H9 (cell line): ENCODE measurements at regions not wholly inside any gene's neighbourhood (a gene's known extent, or its start where the extent isn't known, plus 50 kb on each side); places are given as distances from the start of the nearest gene placed in this dataset.

Experiments used
- DNase-seq: peaks from one replicate; pipeline ENCODE4 v3.0.0-alpha.2; 2017
- H2AFZ ChIP-seq: one replicate; pipeline ENCODE4 v1.6.1; 2013; ENCODE audit warnings: mild to moderate bottlenecking, low read length, control low read depth, moderate library complexity
- H2AK5ac ChIP-seq: 2 replicates; pipeline ENCODE4 v1.6.1; 2013; ENCODE audit warnings: low read length, control low read depth, mixed read lengths; ENCODE audit not compliant: insufficient read length
- H2BK120ac ChIP-seq: one replicate; pipeline ENCODE4 v1.6.1; 2013; ENCODE audit warnings: low read depth, mild to moderate bottlenecking, low read length, control low read depth, inconsistent platforms; ENCODE audit not compliant: poor library complexity, severe bottlenecking
- H2BK12ac ChIP-seq: 2 replicates; pipeline ENCODE4 v1.6.1; 2013; ENCODE audit warnings: low read length, control low read depth, mixed read lengths, low read depth; ENCODE audit not compliant: insufficient read length
- H2BK15ac ChIP-seq: 2 replicates; pipeline ENCODE4 v1.6.1; 2013; ENCODE audit warnings: low read depth, low read length, control low read depth
- H2BK20ac ChIP-seq: one replicate; pipeline ENCODE4 v1.6.1; 2013; ENCODE audit warnings: low read depth, mild to moderate bottlenecking, low read length, control low read depth, inconsistent platforms; ENCODE audit not compliant: poor library complexity, severe bottlenecking
- H2BK5ac ChIP-seq: 2 replicates; pipeline ENCODE4 v1.6.1; 2013; ENCODE audit warnings: low read length, control low read depth, mixed read lengths; ENCODE audit not compliant: insufficient read length
- H3K14ac ChIP-seq: 2 replicates; pipeline ENCODE4 v1.6.1; 2013; ENCODE audit warnings: low read length, control low read depth; ENCODE audit not compliant: insufficient read depth
- H3K18ac ChIP-seq: 2 replicates; pipeline ENCODE4 v1.6.1; 2013; ENCODE audit warnings: low read depth, mild to moderate bottlenecking, mixed read lengths, low read length, control low read depth; ENCODE audit not compliant: insufficient read length
- H3K23ac ChIP-seq: 2 replicates; pipeline ENCODE4 v1.6.1; 2013; ENCODE audit warnings: low read length, control low read depth, mixed read lengths, low read depth; ENCODE audit not compliant: insufficient read length
- H3K23me2 ChIP-seq: 2 replicates; pipeline ENCODE4 v1.6.1; 2013; ENCODE audit warnings: low read depth, mild to moderate bottlenecking, mixed read lengths, low read length, control low read depth; ENCODE audit not compliant: insufficient read length, poor library complexity, severe bottlenecking
- H3K27ac ChIP-seq: 2 replicates; pipeline ENCODE4 v1.5.1; 2013; ENCODE audit warnings: low read length, control low read depth, mixed read lengths, low read depth; ENCODE audit not compliant: insufficient read length
- H3K27me3 ChIP-seq: 2 replicates; pipeline ENCODE4 v1.6.1; 2013; ENCODE audit warnings: low read length, control low read depth, inconsistent platforms; ENCODE audit not compliant: insufficient read depth
- H3K4ac ChIP-seq: 2 replicates; pipeline ENCODE4 v1.6.1; 2013; ENCODE audit warnings: low read depth, mild to moderate bottlenecking, control low read depth, inconsistent platforms, low read length, moderate library complexity
- H3K4me1 ChIP-seq: 2 replicates; pipeline ENCODE4 v1.6.1; 2013; ENCODE audit warnings: low read length, control low read depth, inconsistent platforms; ENCODE audit not compliant: insufficient read depth
- H3K4me2 ChIP-seq: 2 replicates; pipeline ENCODE4 v1.6.1; 2013; ENCODE audit warnings: low read length, control low read depth, mixed read lengths; ENCODE audit not compliant: insufficient read length, insufficient read depth
- H3K56ac ChIP-seq: 2 replicates; pipeline ENCODE4 v1.6.1; 2013; ENCODE audit warnings: low read depth, mild to moderate bottlenecking, mixed read lengths, low read length, control low read depth; ENCODE audit not compliant: insufficient read length
- H3K79me1 ChIP-seq: 2 replicates; pipeline ENCODE4 v1.6.1; 2013; ENCODE audit warnings: low read depth, mild to moderate bottlenecking, moderate library complexity, low read length, control low read depth, inconsistent platforms; ENCODE audit not compliant: insufficient read depth, poor library complexity, severe bottlenecking
- H3K79me2 ChIP-seq: 2 replicates; pipeline ENCODE4 v1.6.1; 2013; ENCODE audit warnings: low read length, control low read depth, inconsistent platforms; ENCODE audit not compliant: insufficient read depth
- H3K9ac ChIP-seq: 2 replicates; pipeline ENCODE4 v1.6.1; 2013; ENCODE audit warnings: low read length, control low read depth, mixed read lengths; ENCODE audit not compliant: insufficient read length; ENCODE audit errors: extremely low read depth
- H3K9me3 ChIP-seq: one replicate; pipeline ENCODE4 v1.6.1; 2013; ENCODE audit warnings: low read depth, low read length, inconsistent platforms; ENCODE audit not compliant: control insufficient read depth
- H3T11ph ChIP-seq: one replicate; pipeline ENCODE4 v1.6.1; 2013; ENCODE audit warnings: mild to moderate bottlenecking, low read length, control low read depth, inconsistent platforms
- H4K20me1 ChIP-seq: one replicate; pipeline ENCODE4 v1.6.1; 2013; ENCODE audit not compliant: control insufficient read depth, insufficient read length, insufficient read depth
- H4K5ac ChIP-seq: 2 replicates; pipeline ENCODE4 v1.6.1; 2013; ENCODE audit warnings: low read depth, mild to moderate bottlenecking, mixed read lengths, low read length, control low read depth; ENCODE audit not compliant: insufficient read length
- H4K8ac ChIP-seq: replicated peaks from 2 replicates; pipeline ENCODE4 v1.6.1; 2013; ENCODE audit warnings: low read length, control low read depth, mixed read lengths, low read depth; ENCODE audit not compliant: insufficient read length
- H4K91ac ChIP-seq: 2 replicates; pipeline ENCODE4 v1.6.1; 2013; ENCODE audit warnings: low read depth, mild to moderate bottlenecking, moderate library complexity, mixed read lengths, low read length, control low read depth; ENCODE audit not compliant: insufficient read length
- H3K27ac Mint-ChIP-seq, 3 experiments: 2 replicates in 2 of 3; 3 replicates in 1 of 3; pipeline ENCODE4 v1.8.0; 2020 to 2021; ENCODE audit warnings: mixed read lengths in 3 of 3, mild to moderate bottlenecking in 1 of 3, moderate library complexity in 1 of 3
- H3K27me3 Mint-ChIP-seq: 2 replicates; pipeline ENCODE4 v1.8.0; 2021; ENCODE audit warnings: low read depth, mild to moderate bottlenecking, moderate library complexity, mixed read lengths
- H3K36me3 Mint-ChIP-seq, 3 experiments: 2 replicates in 2 of 3; 3 replicates in 1 of 3; pipeline ENCODE4 v1.8.0; 2020 to 2021; ENCODE audit warnings: low read depth in 3 of 3, mixed read lengths in 3 of 3; ENCODE audit not compliant: insufficient read depth in 1 of 3
- H3K4me1 Mint-ChIP-seq, 2 experiments: 2 replicates each; pipeline ENCODE4 v1.8.0; 2020; ENCODE audit warnings: mixed read lengths in 2 of 2
- H3K4me3 Mint-ChIP-seq, 2 experiments: 2 replicates in 1 of 2; 3 replicates in 1 of 2; pipeline ENCODE4 v1.8.0; 2020 to 2021; ENCODE audit warnings: mild to moderate bottlenecking in 2 of 2, mixed read lengths in 2 of 2, moderate library complexity in 1 of 2
- H3K9me3 Mint-ChIP-seq, 2 experiments: 2 replicates in 1 of 2; 3 replicates in 1 of 2; pipeline ENCODE4 v1.8.0; 2020; ENCODE audit warnings: mild to moderate bottlenecking in 2 of 2, mixed read lengths in 2 of 2, moderate library complexity in 1 of 2
- CTCF ChIP-seq: fragments of 200-600 bp; sonication (generic); conservative IDR thresholded peaks from 3 replicates; pipeline ENCODE4 v1.8.0; 2021; ENCODE audit warnings: antibody characterized with exemption, mild to moderate bottlenecking
- WGBS: extraction: QIAGEN DNeasy Blood & Tissue Kit; methylation state at CpG from one replicate; pipeline ENCODE4 v1.1.7; 2013; ENCODE audit warnings: missing lambda C conversion rate, low lambda C conversion rate, mixed read lengths; ENCODE audit not compliant: insufficient read length; ENCODE audit errors: extremely low coverage; 5-methylcytosine and 5-hydroxymethylcytosine counted together

GRCh38 chr18:14916181-14916580 lies 168.2 kb downstream of the ANKRD30B start:
- Histone ChIP-seq H3K56ac (no peak overlapping the region), H2BK120ac (no peak overlapping the region), H3K4ac (no peak overlapping the region), H3K23ac (no peak overlapping the region), H3K79me2 (no peaks in the 10 kb centered on the region), H4K8ac (no peak overlapping the region), H2AK5ac (no peak overlapping the region), H3K14ac (no peak overlapping the region), H3K27ac (no peak overlapping the region), H4K5ac (no peak overlapping the region), H4K91ac (no peak overlapping the region), H3K9ac (no peak overlapping the region), H2BK20ac (no peak overlapping the region), H3K4me1 (no peaks in the 10 kb centered on the region), H2AFZ (no peak overlapping the region), H4K20me1 (no peaks in the 10 kb centered on the region), H3K79me1 (no peaks in the 10 kb centered on the region), H2BK12ac (no peak overlapping the region), H3K23me2 (no peaks in the 10 kb centered on the region), H3T11ph (no peak overlapping the region), H3K27me3 (no peaks in the 10 kb centered on the region), H3K18ac (no peak overlapping the region), H3K9me3 (peaks cover 97% of the 10 kb centered on the region), H2BK5ac (no peak overlapping the region), H2BK15ac (no peak overlapping the region), H3K4me2 (no peak overlapping the region)
- WGBS, result no CpG with 5 or more reads among the region's 1 CpG
- no peak for DNase-seq
- Mint-ChIP-seq H3K27me3 (no peaks in the 10 kb centered on the region; the same call in 1 of the 2 replicates), H3K36me3 (peaks cover 17 to 25% (median 18%) of the 10 kb centered on the region in 3 experiments; a peak in 6 of 7 replicates), H3K9me3 (peaks cover 98 to 100% of the 10 kb centered on the region in 2 experiments), H3K4me3 (no peak overlapping the region), H3K27ac (no peak overlapping the region), H3K4me1 (no peaks in the 10 kb centered on the region)
- no peak for TF ChIP-seq CTCF
